Transverse colon (tissue), 4 donors: ENCODE measurements at regions not wholly inside any gene's neighbourhood (a gene's known extent, or its start where the extent isn't known, plus 50 kb on each side); places are given as distances from the start of the nearest gene placed in this dataset.
"Not testable (repeated sequence)": the region's sequence is repeated elsewhere in the genome, so short reads cannot be mapped to it uniquely, and the experiment has no call there.

Experiments
- DNase-seq: peaks from one replicate; pipeline ENCODE4 v3.0.0-alpha.2; 2019
- H3K27ac ChIP-seq, 4 donors: fragments of 200-600 bp; sonication (generic); 2 replicates each; pipeline ENCODE4 v1.5.1; 2016 to 2018; ENCODE audit warnings: inconsistent platforms in 4 of 4
- H3K27me3 ChIP-seq: fragments of 200-600 bp; sonication (generic); 2 replicates; pipeline ENCODE4 v1.5.1; 2017; ENCODE audit warnings: inconsistent platforms
- H3K36me3 ChIP-seq, 4 donors: fragments of 200-600 bp; sonication (generic); 2 replicates each; pipeline ENCODE4 v1.5.1; 2017 to 2019; ENCODE audit warnings: inconsistent platforms in 4 of 4
- H3K4me1 ChIP-seq, 4 donors: fragments of 200-600 bp; sonication (generic); 2 replicates each; pipeline ENCODE4 v1.5.1; 2017 to 2020; ENCODE audit warnings: inconsistent platforms in 4 of 4
- H3K4me3 ChIP-seq, 4 donors: fragments of 200-600 bp; sonication (generic); 1 replicate in 1 of 4; 2 replicates in 3 of 4; pipeline versions ENCODE4 v1.5.1 to v1.6.1; 2017 to 2019; ENCODE audit warnings: inconsistent platforms in 4 of 4
- H3K9me3 ChIP-seq, 2 donors: fragments of 200-600 bp; sonication (generic); 2 replicates each; pipeline ENCODE4 v1.5.1; 2017 to 2019; ENCODE audit warnings: inconsistent platforms in 2 of 2
- CTCF ChIP-seq, 5 experiments: fragments of 200-600 bp in 3 of 5; fragments of 450-650 bp in 2 of 5; sonication (generic) in 3 of 5; IDR thresholded peaks; 1 replicate in 2 of 5; 2 replicates in 3 of 5; pipeline ENCODE4 v1.5.1; 2016 to 2017; ENCODE audit warnings: antibody characterized with exemption in 5 of 5, inconsistent platforms in 3 of 5, mild to moderate bottlenecking in 2 of 5, moderate library complexity in 1 of 5
- EP300 ChIP-seq: sonication (generic); formaldehyde crosslinking; IDR thresholded peaks from one replicate; pipeline ENCODE4 v1.6.1; 2017; ENCODE audit warnings: antibody characterized with exemption, low read depth
- POLR2A ChIP-seq: fragments of 450-650 bp; IDR thresholded peaks from one replicate; pipeline ENCODE4 v1.6.1; 2016; ENCODE audit warnings: antibody characterized with exemption, mild to moderate bottlenecking, moderate library complexity
- POLR2AphosphoS5 ChIP-seq, 3 donors: sonication (generic); formaldehyde crosslinking; IDR thresholded peaks; one replicate each; pipeline ENCODE4 v1.6.1; 2016; ENCODE audit warnings: antibody characterized with exemption in 3 of 3
- WGBS, 2 donors: methylation state at CpG; one replicate each; pipeline ENCODE4 v1.1.5; 2018; ENCODE audit warnings: low coverage in 1 of 2; 5-methylcytosine and 5-hydroxymethylcytosine counted together
- in situ Hi-C, 4 donors: fragments of 200-750 bp; cut with MboI; loops; one replicate each; pipeline versions ENCODE4 v1.15.0 to v1.15.1; 2017; ENCODE audit warnings: low sequenced_read_pairs in 3 of 4, low pct_ligation_motif_present in 1 of 4, low pct_unique_long_range_greater_than_20kb in 1 of 4
- intact Hi-C: fragments of 100-400 bp; cut with DNase I; formaldehyde crosslinking; loops from one replicate; pipeline ENCODE4 v1.15.1; 2023; ENCODE audit warnings: low total_unique reads

- H3K36me3 ChIP-seq, result no peaks in the 10 kb centered on the region
- H3K27ac ChIP-seq, result no peak overlapping the region
- intact Hi-C loops, result no loop called here
- no peaks in the 10 kb centered on the region for H3K9me3 ChIP-seq
- no peaks in the 10 kb centered on the region for H3K4me1 ChIP-seq
- 32 to 60% methylated on average over 1 of the region's 1 CpG for WGBS, 2 donors
- in situ Hi-C loops, result no loop called here
- H3K27me3 ChIP-seq, result no peaks in the 10 kb centered on the region
- TF ChIP-seq POLR2A (no peak), CTCF (IDR thresholded peaks at IDR 0.05) (no peak), POLR2AphosphoS5 (IDR thresholded peaks at IDR 0.05) (peak in 1 of 3 donors; percentile 31), EP300 (no peak)
- H3K4me3 ChIP-seq, result no peak overlapping the region
- DNase-seq, result no peak
Observed at GRCh38 chr2:107529146-107529545, 297.5 kb upstream of the RGPD4 start.

GRCh38 chr2:107530046-107530445 lies 296.6 kb upstream of the RGPD4 start:
- Histone ChIP-seq H3K4me1 (no peaks in the 10 kb centered on the region), H3K27ac (no peak overlapping the region), H3K4me3 (no peak overlapping the region), H3K27me3 (no peaks in the 10 kb centered on the region), H3K9me3 (no peaks in the 10 kb centered on the region), H3K36me3 (no peaks in the 10 kb centered on the region)
- intact Hi-C loops, result no loop called here
- 80 to 93% methylated on average over 1 of the region's 1 CpG for WGBS, 2 donors
- TF ChIP-seq EP300, result no peak
- DNase-seq, result no peak
- in situ Hi-C loops, result no loop called here

GRCh38 chr2:107534926-107535325 lies 291.8 kb upstream of the RGPD4 start:
- DNase-seq, result no peak
- WGBS, 2 donors, result 87 to 96% methylated on average over 9 of the region's 9 CpGs
- TF ChIP-seq POLR2AphosphoS5 (IDR thresholded peaks at IDR 0.05) (no peak), CTCF (IDR thresholded peaks at IDR 0.05) (no peak), POLR2A (no peak), EP300 (no peak)
- H3K9me3 ChIP-seq, result no peaks in the 10 kb centered on the region
- intact Hi-C loops (no loop called here), in situ Hi-C loops (no loop called here)
- H3K27ac ChIP-seq, result no peak overlapping the region
- H3K36me3 ChIP-seq, result no peaks in the 10 kb centered on the region
- H3K4me3 ChIP-seq, result no peak overlapping the region
- no peaks in the 10 kb centered on the region for H3K27me3 ChIP-seq
- H3K4me1 ChIP-seq, result no peaks in the 10 kb centered on the region

- H3K4me3 ChIP-seq, H3K27ac ChIP-seq, intact Hi-C loops, H3K4me1 ChIP-seq, H3K9me3 ChIP-seq, H3K27me3 ChIP-seq, DNase-seq, H3K36me3 ChIP-seq, in situ Hi-C loops: not testable (repeated sequence)
- WGBS, 2 donors, result 91% methylated on average over 27 of the region's 28 CpGs; no CpG with 5 or more reads in 1 of the 2 donors
Observed at GRCh38 chr2:107535905-107536689, 290.6 kb upstream of the RGPD4 start.

- WGBS, 2 donors, result 55 to 63% methylated on average over 3 to 5 of the region's 5 CpGs
- no peaks in the 10 kb centered on the region for H3K9me3 ChIP-seq
- H3K27ac ChIP-seq, result no peak overlapping the region
- in situ Hi-C loops, result no loop called here
- TF ChIP-seq POLR2AphosphoS5 (IDR thresholded peaks at IDR 0.05), result peak in 2 of 3 donors; percentile 49 to 88
- TF ChIP-seq EP300, result peak; percentile 83
- no peak for TF ChIP-seq CTCF (IDR thresholded peaks at IDR 0.05)
- no peak overlapping the region for H3K4me3 ChIP-seq
- H3K36me3 ChIP-seq, result no peaks in the 10 kb centered on the region
- H3K4me1 ChIP-seq, result no peaks in the 10 kb centered on the region
- intact Hi-C loops, result no loop called here
- no peaks in the 10 kb centered on the region for H3K27me3 ChIP-seq
- DNase-seq, result no peak
Observed at GRCh38 chr2:107542314-107542740, 284.4 kb upstream of the RGPD4 start.
